GM12873 (cell line): ENCODE measurements at regions not wholly inside any gene's neighbourhood (a gene's known extent, or its start where the extent isn't known, plus 50 kb on each side); places are given as distances from the start of the nearest gene placed in this dataset.

Experiments
- CTCF ChIP-seq: IDR thresholded peaks from 2 replicates; pipeline ENCODE4 v1.5.1; 2012; ENCODE audit warnings: low read depth, mild to moderate bottlenecking, moderate library complexity, low read length, control low read depth; ENCODE audit not compliant: insufficient read depth; ENCODE audit errors: missing control alignments

- TF ChIP-seq CTCF: no peak
Observed at GRCh38 chr18:51355841-51356240, 158.4 kb upstream of the MEX3C start.

- no peak for TF ChIP-seq CTCF
Observed at GRCh38 chr18:51361130-51361860, 163.8 kb upstream of the MEX3C start.

- TF ChIP-seq CTCF: no peak
Observed at GRCh38 chr18:51363384-51363783, 165.9 kb upstream of the MEX3C start.

GRCh38 chr18:51370996-51371395 is 173.5 kb upstream of the MEX3C start:
- no peak for TF ChIP-seq CTCF

GRCh38 chr18:51371929-51372328 is 174.4 kb upstream of the MEX3C start:
- TF ChIP-seq CTCF: no peak

- TF ChIP-seq CTCF: no peak
Observed at GRCh38 chr18:51382081-51382480, 184.6 kb upstream of the MEX3C start.

- no peak for TF ChIP-seq CTCF
Observed at GRCh38 chr18:51383116-51383515, 185.6 kb upstream of the MEX3C start.

GRCh38 chr18:51383711-51384110 is 186.2 kb upstream of the MEX3C start:
- TF ChIP-seq CTCF: no peak
